Right atrium auricular region (tissue), 2 donors: ENCODE measurements at regions not wholly inside any gene's neighbourhood (a gene's known extent, or its start where the extent isn't known, plus 50 kb on each side); places are given as distances from the start of the nearest gene placed in this dataset.

Source experiments
- DNase-seq: peaks from one replicate; pipeline ENCODE4 v3.0.0-alpha.2; 2019; ENCODE audit warnings: low spot score
- H3K27ac ChIP-seq, 2 donors: fragments of 200-600 bp; sonication (generic); 1 replicate in 1 of 2; 2 replicates in 1 of 2; pipeline ENCODE4 v1.5.1; 2016 to 2019
- H3K27me3 ChIP-seq, 2 donors: fragments of 200-600 bp; sonication (generic); one replicate each; pipeline versions ENCODE4 v1.5.1 to v1.6.0; 2017 to 2019
- H3K36me3 ChIP-seq: fragments of 200-600 bp; sonication (generic); one replicate; pipeline ENCODE4 v1.5.1; 2016
- H3K4me1 ChIP-seq, 2 donors: fragments of 200-600 bp; sonication (generic); one replicate each; pipeline versions ENCODE4 v1.5.1 to v1.6.0; 2017 to 2019
- H3K4me3 ChIP-seq, 2 donors: fragments of 200-600 bp; sonication (generic); 1 replicate in 1 of 2; 2 replicates in 1 of 2; pipeline ENCODE4 v1.5.1; 2017 to 2019; ENCODE audit warnings: mild to moderate bottlenecking in 1 of 2, moderate library complexity in 1 of 2
- H3K9me3 ChIP-seq, 2 donors: fragments of 200-600 bp; sonication (generic); one replicate each; pipeline ENCODE4 v1.5.1; 2019
- CTCF ChIP-seq, 2 donors: fragments of 200-600 bp; sonication (generic); IDR thresholded peaks; one replicate each; pipeline ENCODE4 v1.5.1; 2019; ENCODE audit warnings: antibody characterized with exemption in 2 of 2

GRCh38 chr3:161423911-161424522 is 52.7 kb upstream of the SPTSSB start:
- no peak overlapping the region for H3K4me3 ChIP-seq
- peak; percentile 61 to 82 for TF ChIP-seq CTCF (IDR thresholded peaks at IDR 0.05)
- H3K27me3 ChIP-seq = no peaks in the 10 kb centered on the region
- H3K4me1 ChIP-seq = no peaks in the 10 kb centered on the region
- no peaks in the 10 kb centered on the region for H3K36me3 ChIP-seq
- DNase-seq = no peak
- no peaks in the 10 kb centered on the region for H3K9me3 ChIP-seq
- no peak overlapping the region for H3K27ac ChIP-seq

- Histone ChIP-seq H3K27ac (no peak overlapping the region), H3K36me3 (no peaks in the 10 kb centered on the region)
- no peak for DNase-seq
Measured at GRCh38 chr3:161422171-161422700, 50.9 kb upstream of the SPTSSB start.

More at GRCh38 chr3:161422171-161422700, 50.9 kb upstream of the SPTSSB start:
- H3K4me3 ChIP-seq = no peak overlapping the region
- H3K4me1 ChIP-seq = no peaks in the 10 kb centered on the region
- no peak for TF ChIP-seq CTCF (IDR thresholded peaks at IDR 0.05)
- no peaks in the 10 kb centered on the region for H3K9me3 ChIP-seq
- H3K27me3 ChIP-seq = no peaks in the 10 kb centered on the region
